H9 (cell line): ENCODE measurements at regions not wholly inside any gene's neighbourhood (a gene's known extent, or its start where the extent isn't known, plus 50 kb on each side); places are given as distances from the start of the nearest gene placed in this dataset.

Source experiments
- DNase-seq: peaks from one replicate; pipeline ENCODE4 v3.0.0-alpha.2; 2017
- H2AFZ ChIP-seq: one replicate; pipeline ENCODE4 v1.6.1; 2013; ENCODE audit warnings: mild to moderate bottlenecking, low read length, control low read depth, moderate library complexity
- H2AK5ac ChIP-seq: 2 replicates; pipeline ENCODE4 v1.6.1; 2013; ENCODE audit warnings: low read length, control low read depth, mixed read lengths; ENCODE audit not compliant: insufficient read length
- H2BK120ac ChIP-seq: one replicate; pipeline ENCODE4 v1.6.1; 2013; ENCODE audit warnings: low read depth, mild to moderate bottlenecking, low read length, control low read depth, inconsistent platforms; ENCODE audit not compliant: poor library complexity, severe bottlenecking
- H2BK12ac ChIP-seq: 2 replicates; pipeline ENCODE4 v1.6.1; 2013; ENCODE audit warnings: low read length, control low read depth, mixed read lengths, low read depth; ENCODE audit not compliant: insufficient read length
- H2BK15ac ChIP-seq: 2 replicates; pipeline ENCODE4 v1.6.1; 2013; ENCODE audit warnings: low read depth, low read length, control low read depth
- H2BK20ac ChIP-seq: one replicate; pipeline ENCODE4 v1.6.1; 2013; ENCODE audit warnings: low read depth, mild to moderate bottlenecking, low read length, control low read depth, inconsistent platforms; ENCODE audit not compliant: poor library complexity, severe bottlenecking
- H2BK5ac ChIP-seq: 2 replicates; pipeline ENCODE4 v1.6.1; 2013; ENCODE audit warnings: low read length, control low read depth, mixed read lengths; ENCODE audit not compliant: insufficient read length
- H3K14ac ChIP-seq: 2 replicates; pipeline ENCODE4 v1.6.1; 2013; ENCODE audit warnings: low read length, control low read depth; ENCODE audit not compliant: insufficient read depth
- H3K18ac ChIP-seq: 2 replicates; pipeline ENCODE4 v1.6.1; 2013; ENCODE audit warnings: low read depth, mild to moderate bottlenecking, mixed read lengths, low read length, control low read depth; ENCODE audit not compliant: insufficient read length
- H3K23ac ChIP-seq: 2 replicates; pipeline ENCODE4 v1.6.1; 2013; ENCODE audit warnings: low read length, control low read depth, mixed read lengths, low read depth; ENCODE audit not compliant: insufficient read length
- H3K23me2 ChIP-seq: 2 replicates; pipeline ENCODE4 v1.6.1; 2013; ENCODE audit warnings: low read depth, mild to moderate bottlenecking, mixed read lengths, low read length, control low read depth; ENCODE audit not compliant: insufficient read length, poor library complexity, severe bottlenecking
- H3K27ac ChIP-seq: 2 replicates; pipeline ENCODE4 v1.5.1; 2013; ENCODE audit warnings: low read length, control low read depth, mixed read lengths, low read depth; ENCODE audit not compliant: insufficient read length
- H3K27me3 ChIP-seq: 2 replicates; pipeline ENCODE4 v1.6.1; 2013; ENCODE audit warnings: low read length, control low read depth, inconsistent platforms; ENCODE audit not compliant: insufficient read depth
- H3K4ac ChIP-seq: 2 replicates; pipeline ENCODE4 v1.6.1; 2013; ENCODE audit warnings: low read depth, mild to moderate bottlenecking, control low read depth, inconsistent platforms, low read length, moderate library complexity
- H3K4me1 ChIP-seq: 2 replicates; pipeline ENCODE4 v1.6.1; 2013; ENCODE audit warnings: low read length, control low read depth, inconsistent platforms; ENCODE audit not compliant: insufficient read depth
- H3K4me2 ChIP-seq: 2 replicates; pipeline ENCODE4 v1.6.1; 2013; ENCODE audit warnings: low read length, control low read depth, mixed read lengths; ENCODE audit not compliant: insufficient read length, insufficient read depth
- H3K56ac ChIP-seq: 2 replicates; pipeline ENCODE4 v1.6.1; 2013; ENCODE audit warnings: low read depth, mild to moderate bottlenecking, mixed read lengths, low read length, control low read depth; ENCODE audit not compliant: insufficient read length
- H3K79me1 ChIP-seq: 2 replicates; pipeline ENCODE4 v1.6.1; 2013; ENCODE audit warnings: low read depth, mild to moderate bottlenecking, moderate library complexity, low read length, control low read depth, inconsistent platforms; ENCODE audit not compliant: insufficient read depth, poor library complexity, severe bottlenecking
- H3K79me2 ChIP-seq: 2 replicates; pipeline ENCODE4 v1.6.1; 2013; ENCODE audit warnings: low read length, control low read depth, inconsistent platforms; ENCODE audit not compliant: insufficient read depth
- H3K9ac ChIP-seq: 2 replicates; pipeline ENCODE4 v1.6.1; 2013; ENCODE audit warnings: low read length, control low read depth, mixed read lengths; ENCODE audit not compliant: insufficient read length; ENCODE audit errors: extremely low read depth
- H3K9me3 ChIP-seq: one replicate; pipeline ENCODE4 v1.6.1; 2013; ENCODE audit warnings: low read depth, low read length, inconsistent platforms; ENCODE audit not compliant: control insufficient read depth
- H3T11ph ChIP-seq: one replicate; pipeline ENCODE4 v1.6.1; 2013; ENCODE audit warnings: mild to moderate bottlenecking, low read length, control low read depth, inconsistent platforms
- H4K20me1 ChIP-seq: one replicate; pipeline ENCODE4 v1.6.1; 2013; ENCODE audit not compliant: control insufficient read depth, insufficient read length, insufficient read depth
- H4K5ac ChIP-seq: 2 replicates; pipeline ENCODE4 v1.6.1; 2013; ENCODE audit warnings: low read depth, mild to moderate bottlenecking, mixed read lengths, low read length, control low read depth; ENCODE audit not compliant: insufficient read length
- H4K8ac ChIP-seq: replicated peaks from 2 replicates; pipeline ENCODE4 v1.6.1; 2013; ENCODE audit warnings: low read length, control low read depth, mixed read lengths, low read depth; ENCODE audit not compliant: insufficient read length
- H4K91ac ChIP-seq: 2 replicates; pipeline ENCODE4 v1.6.1; 2013; ENCODE audit warnings: low read depth, mild to moderate bottlenecking, moderate library complexity, mixed read lengths, low read length, control low read depth; ENCODE audit not compliant: insufficient read length
- H3K27ac Mint-ChIP-seq, 3 experiments: 2 replicates in 2 of 3; 3 replicates in 1 of 3; pipeline ENCODE4 v1.8.0; 2020 to 2021; ENCODE audit warnings: mixed read lengths in 3 of 3, mild to moderate bottlenecking in 1 of 3, moderate library complexity in 1 of 3
- H3K27me3 Mint-ChIP-seq: 2 replicates; pipeline ENCODE4 v1.8.0; 2021; ENCODE audit warnings: low read depth, mild to moderate bottlenecking, moderate library complexity, mixed read lengths
- H3K36me3 Mint-ChIP-seq, 3 experiments: 2 replicates in 2 of 3; 3 replicates in 1 of 3; pipeline ENCODE4 v1.8.0; 2020 to 2021; ENCODE audit warnings: low read depth in 3 of 3, mixed read lengths in 3 of 3; ENCODE audit not compliant: insufficient read depth in 1 of 3
- H3K4me1 Mint-ChIP-seq, 2 experiments: 2 replicates each; pipeline ENCODE4 v1.8.0; 2020; ENCODE audit warnings: mixed read lengths in 2 of 2
- H3K4me3 Mint-ChIP-seq, 2 experiments: 2 replicates in 1 of 2; 3 replicates in 1 of 2; pipeline ENCODE4 v1.8.0; 2020 to 2021; ENCODE audit warnings: mild to moderate bottlenecking in 2 of 2, mixed read lengths in 2 of 2, moderate library complexity in 1 of 2
- H3K9me3 Mint-ChIP-seq, 2 experiments: 2 replicates in 1 of 2; 3 replicates in 1 of 2; pipeline ENCODE4 v1.8.0; 2020; ENCODE audit warnings: mild to moderate bottlenecking in 2 of 2, mixed read lengths in 2 of 2, moderate library complexity in 1 of 2
- WGBS: extraction: QIAGEN DNeasy Blood & Tissue Kit; methylation state at CpG from one replicate; pipeline ENCODE4 v1.1.7; 2013; ENCODE audit warnings: missing lambda C conversion rate, low lambda C conversion rate, mixed read lengths; ENCODE audit not compliant: insufficient read length; ENCODE audit errors: extremely low coverage; 5-methylcytosine and 5-hydroxymethylcytosine counted together
- TF ChIP-seq, protein P1 (sequence below): fragments of 200-600 bp; sonication (generic); conservative IDR thresholded peaks from 3 replicates; pipeline ENCODE4 v1.8.0; 2021; ENCODE audit warnings: antibody characterized with exemption, mild to moderate bottlenecking

DNA sequence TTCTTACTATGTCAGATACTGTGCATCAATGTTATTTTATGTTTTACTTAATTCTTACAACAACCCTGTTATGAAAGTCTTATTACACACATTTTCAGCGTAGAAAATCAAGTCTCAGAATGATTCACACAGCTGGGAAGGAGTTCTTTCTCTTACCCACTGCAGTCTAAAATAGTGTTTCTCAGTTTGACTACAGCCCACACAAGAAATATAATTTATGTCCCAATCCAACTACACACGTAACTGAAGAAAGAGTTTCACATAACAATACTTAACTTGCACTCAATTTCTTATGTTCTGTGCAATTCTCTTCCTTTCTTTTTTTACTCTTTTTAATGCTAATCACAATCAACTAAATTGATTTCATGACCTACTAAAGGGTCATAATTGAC lies 252.8 kb upstream of the ADGRL2 start:
- Histone ChIP-seq H3K4me1 (peaks cover 17% of the 10 kb centered on the region), H4K5ac (no peak overlapping the region), H3K4ac (no peak overlapping the region), H3K79me1 (no peaks in the 10 kb centered on the region), H3K18ac (no peak overlapping the region), H2AK5ac (no peak overlapping the region), H2BK20ac (no peak overlapping the region), H2BK5ac (no peak overlapping the region), H3K23me2 (no peaks in the 10 kb centered on the region), H3K14ac (no peak overlapping the region), H3K56ac (no peak overlapping the region), H4K8ac (no peak overlapping the region), H3K4me2 (peak overlapping the region; percentile 30), H3K27ac (peak overlapping the region; percentile 1), H3K9ac (no peak overlapping the region), H3K27me3 (no peaks in the 10 kb centered on the region), H2BK12ac (no peak overlapping the region), H3K23ac (no peak overlapping the region), H3T11ph (no peak overlapping the region), H3K9me3 (no peaks in the 10 kb centered on the region), H3K79me2 (no peaks in the 10 kb centered on the region), H2AFZ (no peak overlapping the region), H4K20me1 (no peaks in the 10 kb centered on the region), H4K91ac (no peak overlapping the region), H2BK120ac (no peak overlapping the region), H2BK15ac (no peak overlapping the region)
- no CpG with 5 or more reads among the region's 2 CpGs for WGBS
- DNase-seq = no peak
- H3K4me1 Mint-ChIP-seq = peaks cover 75 to 76% of the 10 kb centered on the region in 2 experiments
- no peaks in the 10 kb centered on the region for H3K27me3 Mint-ChIP-seq
- H3K27ac Mint-ChIP-seq = peak overlapping the region; percentile 92 to 100 (median 98)
- peak overlapping the region; percentile 6 to 15; a peak in 3 of 5 replicates for H3K4me3 Mint-ChIP-seq
- H3K9me3 Mint-ChIP-seq = no peaks in the 10 kb centered on the region; a peak in 1 of 5 replicates
- H3K36me3 Mint-ChIP-seq = no peaks in the 10 kb centered on the region
- TF ChIP-seq, protein P1, sequence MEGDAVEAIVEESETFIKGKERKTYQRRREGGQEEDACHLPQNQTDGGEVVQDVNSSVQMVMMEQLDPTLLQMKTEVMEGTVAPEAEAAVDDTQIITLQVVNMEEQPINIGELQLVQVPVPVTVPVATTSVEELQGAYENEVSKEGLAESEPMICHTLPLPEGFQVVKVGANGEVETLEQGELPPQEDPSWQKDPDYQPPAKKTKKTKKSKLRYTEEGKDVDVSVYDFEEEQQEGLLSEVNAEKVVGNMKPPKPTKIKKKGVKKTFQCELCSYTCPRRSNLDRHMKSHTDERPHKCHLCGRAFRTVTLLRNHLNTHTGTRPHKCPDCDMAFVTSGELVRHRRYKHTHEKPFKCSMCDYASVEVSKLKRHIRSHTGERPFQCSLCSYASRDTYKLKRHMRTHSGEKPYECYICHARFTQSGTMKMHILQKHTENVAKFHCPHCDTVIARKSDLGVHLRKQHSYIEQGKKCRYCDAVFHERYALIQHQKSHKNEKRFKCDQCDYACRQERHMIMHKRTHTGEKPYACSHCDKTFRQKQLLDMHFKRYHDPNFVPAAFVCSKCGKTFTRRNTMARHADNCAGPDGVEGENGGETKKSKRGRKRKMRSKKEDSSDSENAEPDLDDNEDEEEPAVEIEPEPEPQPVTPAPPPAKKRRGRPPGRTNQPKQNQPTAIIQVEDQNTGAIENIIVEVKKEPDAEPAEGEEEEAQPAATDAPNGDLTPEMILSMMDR = no peak
